ENCODE measurements at regions not wholly inside any gene's neighbourhood (a gene's known extent, or its start where the extent isn't known, plus 50 kb on each side); places are given as distances from the start of the nearest gene placed in this dataset.

DNA sequence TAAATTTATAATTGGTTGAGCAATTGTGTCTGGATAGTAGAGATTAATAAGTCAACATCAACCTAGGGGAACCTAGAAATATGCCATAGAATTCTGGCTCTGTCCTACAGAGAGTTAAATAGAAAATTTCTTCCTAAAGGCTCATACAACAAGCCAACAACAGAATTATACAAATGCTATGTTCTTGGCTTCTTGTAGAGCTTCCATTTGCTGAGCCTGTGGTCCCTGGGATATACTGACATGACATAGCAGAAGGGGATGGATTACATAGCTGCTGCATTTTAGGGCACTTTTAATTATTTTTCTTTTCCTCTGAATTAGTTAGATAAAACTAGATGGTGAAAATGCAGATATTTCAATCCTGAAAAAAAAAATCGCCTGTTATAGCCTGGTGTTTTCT is 95.5 kb upstream of the ST6GAL2 start:
- FAIRE-seq = no peak

GRCh38 chr2:106982350-106982749 is 96.4 kb upstream of the ST6GAL2 start:
- no peak for FAIRE-seq

DNA sequence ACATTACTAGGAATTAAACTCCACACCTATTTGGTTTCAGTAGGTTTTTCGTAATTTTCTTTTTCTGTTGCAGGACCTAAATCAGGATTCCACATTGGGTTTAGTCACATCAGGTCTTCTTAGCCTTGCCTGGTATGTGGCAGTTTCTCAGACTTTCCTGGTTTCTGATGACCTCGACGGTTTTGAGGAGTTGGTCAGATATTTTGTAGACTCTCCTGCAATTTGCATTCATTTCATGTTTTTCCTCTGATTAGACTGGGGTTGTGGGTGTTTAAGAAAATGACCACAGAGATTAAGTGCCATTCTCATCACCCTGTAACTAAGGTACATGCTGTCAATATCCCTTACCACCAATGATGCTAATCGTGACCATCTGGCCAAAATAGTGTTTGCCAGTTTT is 97.3 kb upstream of the ST6GAL2 start:
- FAIRE-seq = no peak

GRCh38 chr2:106988361-106988760 is 102.4 kb upstream of the ST6GAL2 start:
- no peak for FAIRE-seq

DNA sequence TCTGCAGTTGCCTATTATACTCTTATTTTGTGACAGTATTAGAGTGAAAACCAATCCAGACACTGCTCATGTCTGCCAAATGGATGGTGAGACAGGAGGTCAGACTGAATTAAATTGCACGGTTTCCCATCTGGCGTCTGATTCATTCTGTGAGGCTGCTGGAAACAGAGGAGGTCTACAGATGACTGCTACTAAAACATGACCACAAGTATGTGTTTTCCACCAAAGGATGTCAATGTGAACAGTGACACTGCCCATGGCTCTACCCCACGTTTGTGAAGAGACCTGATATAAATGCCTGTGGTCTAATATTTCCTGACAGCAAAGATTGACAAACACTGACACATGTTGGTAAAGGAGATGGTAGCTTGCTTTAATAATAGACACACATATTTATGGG is 104.3 kb upstream of the ST6GAL2 start:
- no peak for FAIRE-seq

GRCh38 chr2:106991866-106992265 is 105.9 kb upstream of the ST6GAL2 start:
- no peak for FAIRE-seq

- FAIRE-seq = no peak
Measured at GRCh38 chr2:106995556-106995955, 109.6 kb upstream of the ST6GAL2 start.

GRCh38 chr2:106996171-106996769 is 110.3 kb upstream of the ST6GAL2 start:
- FAIRE-seq = no peak

DNA sequence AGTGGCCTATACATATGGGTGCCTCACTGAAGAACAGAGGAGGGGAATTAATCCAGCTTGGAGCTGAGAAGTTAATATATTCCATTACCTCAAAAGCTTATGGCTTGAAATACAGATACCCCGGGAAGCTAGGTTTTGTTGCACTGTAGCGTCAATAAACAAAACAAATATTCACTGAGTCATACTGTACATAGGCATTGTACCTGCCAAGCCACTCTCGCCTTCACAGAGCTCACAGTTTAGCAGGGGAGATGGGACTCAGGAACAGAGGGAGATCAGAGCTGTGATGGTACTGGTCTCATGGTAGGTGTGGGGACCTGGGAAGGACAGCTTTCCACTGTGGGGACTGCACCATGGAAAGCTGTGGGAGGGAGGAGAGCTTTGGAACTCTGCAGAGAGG is 111.2 kb upstream of the ST6GAL2 start:
- FAIRE-seq = no peak

- FAIRE-seq = no peak
Measured at GRCh38 chr2:107001062-107001461, 115.1 kb upstream of the ST6GAL2 start.

DNA sequence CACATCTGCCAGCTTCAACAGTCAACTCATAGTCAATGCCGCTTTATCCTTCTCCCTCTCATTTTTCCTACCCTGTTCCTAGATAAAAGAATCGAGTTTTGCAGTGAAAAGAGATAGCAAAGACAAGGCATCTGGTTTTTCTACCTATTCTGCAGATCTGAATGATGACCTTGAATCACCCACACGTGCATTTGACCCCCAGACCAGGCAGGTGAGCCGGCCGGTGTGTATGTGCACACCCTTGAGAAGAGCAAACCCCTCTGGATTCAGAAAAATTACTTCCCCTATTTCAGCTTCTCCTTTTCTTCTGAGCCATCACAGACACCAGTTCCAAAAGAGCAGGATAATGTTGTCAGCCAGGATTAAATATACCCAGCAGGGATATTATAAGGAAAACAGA is 115.6 kb upstream of the ST6GAL2 start:
- FAIRE-seq = no peak

GRCh38 chr2:107001964-107002696 is 116.2 kb upstream of the ST6GAL2 start:
- no peak for FAIRE-seq

- no peak for FAIRE-seq
Measured at GRCh38 chr2:107002735-107003134, 116.8 kb upstream of the ST6GAL2 start.

DNA sequence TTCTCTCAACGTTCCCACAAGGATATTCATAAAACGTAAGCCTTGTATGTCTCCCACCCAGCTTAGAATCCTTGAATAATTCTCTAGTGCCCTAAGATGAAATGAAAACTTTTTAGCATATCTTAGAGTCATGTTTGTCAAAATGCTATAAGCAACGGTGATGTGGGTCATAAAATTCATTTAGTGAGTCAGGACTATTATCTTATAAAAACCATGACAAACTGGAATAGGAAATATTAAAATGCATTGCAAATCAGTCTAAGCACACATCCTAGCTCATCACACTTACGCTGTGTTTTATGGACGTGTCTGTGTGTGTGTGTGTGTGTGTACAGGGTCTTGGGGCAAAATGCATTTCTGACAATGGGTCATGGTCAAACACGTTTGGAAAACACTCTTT is 119.9 kb upstream of the ST6GAL2 start:
- FAIRE-seq = no peak

GRCh38 chr2:107006836-107007235 is 120.9 kb upstream of the ST6GAL2 start:
- FAIRE-seq = no peak

GRCh38 chr2:107007927-107008326 is 122.0 kb upstream of the ST6GAL2 start:
- FAIRE-seq = no peak

GRCh38 chr2:107008843-107009242 is 122.9 kb upstream of the ST6GAL2 start:
- no peak for FAIRE-seq

DNA sequence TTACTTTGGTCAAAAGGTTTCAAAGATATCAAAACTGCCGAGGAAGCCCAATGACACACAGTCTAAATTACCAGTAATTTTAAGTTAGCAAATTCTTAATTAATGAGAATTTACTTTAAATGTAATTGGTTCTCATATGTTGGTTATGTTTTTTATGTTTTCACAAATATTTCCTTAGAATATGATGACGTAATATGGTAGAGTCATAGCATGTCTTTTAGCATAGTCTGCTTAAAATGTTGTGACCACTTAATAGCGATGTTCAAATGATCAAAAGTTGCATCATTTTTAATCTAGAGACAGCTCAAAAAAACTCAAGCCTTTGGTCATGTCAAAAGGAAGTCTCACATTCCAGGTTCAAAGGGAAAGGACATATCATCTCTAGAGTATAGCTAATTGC is 123.3 kb upstream of the ST6GAL2 start:
- no peak for FAIRE-seq

GRCh38 chr2:107012714-107013306 is 126.8 kb upstream of the ST6GAL2 start:
- no peak for FAIRE-seq

DNA sequence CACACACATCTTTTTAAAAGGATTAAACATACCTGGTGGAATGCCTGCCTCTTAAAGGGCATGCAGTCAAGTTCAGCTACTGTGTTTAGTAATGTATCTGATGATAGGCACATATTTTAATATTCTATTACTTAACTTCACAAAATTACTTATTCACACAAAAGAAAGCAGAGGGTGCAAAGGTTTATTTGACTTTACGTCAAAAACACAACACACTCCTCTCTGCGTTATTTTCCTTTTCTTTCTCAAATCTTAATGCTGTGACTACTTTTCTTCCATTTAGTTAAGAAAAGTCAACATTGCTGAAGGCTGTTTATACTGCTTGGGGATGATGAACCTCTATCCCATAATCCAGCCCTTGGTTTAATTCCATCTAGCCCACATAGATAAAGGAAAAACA is 127.9 kb upstream of the ST6GAL2 start:
- FAIRE-seq = no peak

DNA sequence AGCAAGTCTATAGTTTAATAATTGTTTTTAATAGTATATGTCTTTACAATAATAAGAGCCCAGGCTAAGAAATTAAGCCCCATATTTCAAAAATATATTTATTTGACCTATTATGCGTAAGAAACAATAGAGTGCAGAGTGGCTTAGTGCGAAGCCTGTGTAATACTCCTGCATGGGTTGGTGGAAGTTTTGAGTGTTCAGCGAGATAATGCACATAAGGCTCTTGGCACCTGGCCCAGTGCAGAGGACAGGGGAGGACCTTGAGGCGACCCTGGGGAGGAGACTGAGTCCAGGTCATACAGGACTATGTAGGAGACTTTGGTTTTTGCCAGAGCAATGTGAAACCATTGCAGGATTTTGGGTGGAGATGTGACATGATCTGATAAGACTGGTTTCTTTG is 132.4 kb upstream of the ST6GAL2 start:
- no peak for FAIRE-seq

DNA sequence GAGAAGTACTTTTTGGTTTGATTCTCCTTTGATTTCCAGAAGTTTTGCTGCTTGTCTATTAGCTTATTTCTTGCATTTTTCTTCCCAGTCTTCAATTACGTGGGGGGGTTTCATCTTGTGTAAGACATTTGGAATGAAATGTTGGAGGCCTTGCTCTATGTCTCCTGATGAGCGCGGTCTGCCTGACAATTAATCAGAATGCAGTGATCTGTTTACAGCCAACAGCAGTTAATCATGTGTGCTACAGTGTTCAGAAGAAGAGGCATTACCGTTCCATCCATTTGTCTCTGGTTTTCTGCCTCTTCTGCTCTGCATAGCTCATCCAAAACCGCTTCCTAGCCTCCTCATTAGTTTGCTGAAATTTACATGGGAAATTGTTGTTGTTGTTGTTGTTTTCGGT is 134.4 kb upstream of the ST6GAL2 start:
- no peak for FAIRE-seq

DNA sequence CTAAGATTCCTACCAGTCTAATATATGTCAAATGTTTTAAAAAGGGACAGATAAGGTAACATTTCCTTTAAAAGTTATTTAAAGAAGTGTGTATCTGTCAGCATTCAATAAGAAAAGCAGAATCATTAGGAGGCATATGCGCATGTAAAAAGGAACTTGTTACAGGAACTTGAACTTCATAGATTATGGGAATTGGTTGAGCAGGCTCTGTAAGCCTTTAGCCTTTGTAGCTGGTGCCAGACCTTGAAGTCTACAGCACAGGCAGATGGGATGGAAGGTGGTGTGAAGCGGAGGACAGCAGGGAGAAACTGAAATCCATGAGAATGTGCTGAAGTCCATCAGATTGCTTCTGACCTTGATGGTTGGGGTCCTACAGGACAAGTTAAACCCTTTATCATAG is 138.3 kb upstream of the ST6GAL2 start:
- no peak for FAIRE-seq

DNA sequence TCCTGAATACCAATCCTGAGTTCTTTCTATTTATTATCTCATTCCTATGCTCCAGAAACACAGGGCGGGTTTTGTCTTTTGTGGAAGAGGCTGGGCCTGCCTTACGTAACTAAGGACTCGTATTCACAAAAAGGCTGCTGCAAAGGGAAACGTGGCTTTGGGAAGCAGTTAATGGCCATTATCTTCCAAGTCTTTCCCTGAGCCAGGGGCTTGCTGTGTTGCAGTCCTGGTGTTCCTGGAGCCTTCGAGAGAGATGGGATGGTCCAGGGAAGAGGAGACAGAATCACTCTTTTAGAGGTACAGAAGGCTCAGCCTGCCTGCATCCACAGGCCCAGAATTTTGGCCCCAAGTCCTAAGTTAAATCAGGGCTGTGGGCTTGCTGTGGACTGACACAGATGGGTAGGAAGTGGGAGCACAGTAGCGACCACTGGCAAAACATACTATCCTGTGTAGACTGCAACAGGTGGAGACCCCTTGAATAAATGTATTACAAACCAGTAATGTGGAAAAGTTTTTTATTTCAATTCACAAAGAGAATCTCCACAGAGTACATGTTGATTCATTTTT is 139.4 kb upstream of the ST6GAL2 start:
- FAIRE-seq = no peak

Measured in TTC549 (cell line).